PC-9 (cell line): ENCODE measurements at regions not wholly inside any gene's neighbourhood (a gene's known extent, or its start where the extent isn't known, plus 50 kb on each side); places are given as distances from the start of the nearest gene placed in this dataset. TPM values are rescaled to one million over a fixed set of nuclear protein-coding genes. Genes with fewer than 3 reads are reported as not detected.

ENCODE experiments used
- BruUV-seq: library from RNA; stranded (reverse); fragments of 400-500 nt; replicated peaks from 2 replicates; lab custom pipeline; 2021; lab: Mats Ljungman, UMichigan
- CTCF ChIA-PET: fragments of 300-600 bp; sonication (Branson Sonifier 250); formaldehyde crosslinking; loops from one replicate; lab custom pipeline; 2022; ENCODE audit warnings: antibody characterized with exemption; lab: Charles Lee
- POLR2A ChIA-PET: fragments of 300-600 bp; sonication (Branson Sonifier 250); formaldehyde crosslinking; loops from one replicate; lab custom pipeline; 2022; ENCODE audit warnings: antibody characterized with exemption; ENCODE audit not compliant: unreplicated experiment; lab: Charles Lee
- DNase-seq, 2 experiments: peaks; one replicate each; pipeline versions ENCODE4 v3.0.0 to v3.0.0-alpha.2; 2015 to 2022; ENCODE audit warnings: mixed read lengths in 1 of 2
- H2AFZ ChIP-seq: fragments of 200-600 bp; sonication (generic); 2 replicates; pipeline ENCODE4 v1.8.1; 2017; ENCODE audit warnings: antibody characterized with exemption
- H3F3A ChIP-seq: fragments of 200-600 bp; sonication (generic); 2 replicates; pipeline ENCODE4 v1.8.1; 2017; ENCODE audit warnings: antibody characterized with exemption, mild to moderate bottlenecking, low read depth; ENCODE audit not compliant: insufficient read depth
- H3K27ac ChIP-seq: fragments of 200-600 bp; sonication (generic); 2 replicates; pipeline ENCODE4 v1.6.1; 2016; ENCODE audit warnings: mixed run types
- H3K27me3 ChIP-seq: fragments of 200-600 bp; sonication (generic); 2 replicates; pipeline ENCODE4 v1.6.1; 2016; ENCODE audit warnings: low read depth, mixed run types; ENCODE audit not compliant: insufficient read depth
- H3K36me3 ChIP-seq: fragments of 200-600 bp; sonication (generic); 2 replicates; pipeline ENCODE4 v1.6.1; 2016; ENCODE audit warnings: low read depth, mixed run types
- H3K4me1 ChIP-seq: fragments of 200-600 bp; sonication (generic); replicated peaks from 2 replicates; pipeline ENCODE4 v1.6.1; 2016; ENCODE audit warnings: mixed run types; ENCODE audit not compliant: insufficient read depth
- H3K4me2 ChIP-seq: fragments of 200-600 bp; sonication (generic); 2 replicates; pipeline ENCODE4 v1.6.1; 2017; ENCODE audit warnings: mixed run types
- H3K4me3 ChIP-seq: fragments of 200-600 bp; sonication (generic); 2 replicates; pipeline ENCODE4 v1.6.1; 2016; ENCODE audit warnings: mixed run types
- H3K79me2 ChIP-seq: fragments of 200-600 bp; sonication (generic); 2 replicates; pipeline ENCODE4 v1.6.1; 2017; ENCODE audit warnings: low read depth, mixed run types
- H3K9me2 ChIP-seq: fragments of 200-600 bp; sonication (generic); 2 replicates; pipeline ENCODE4 v1.8.1; 2017; ENCODE audit warnings: mild to moderate bottlenecking; ENCODE audit not compliant: insufficient read depth
- H3K9me3 ChIP-seq: fragments of 200-600 bp; sonication (generic); 2 replicates; pipeline ENCODE4 v1.8.1; 2016; ENCODE audit warnings: low read depth; ENCODE audit not compliant: insufficient read depth
- H4K20me1 ChIP-seq: fragments of 200-600 bp; sonication (generic); 2 replicates; pipeline ENCODE4 v1.8.1; 2017; ENCODE audit not compliant: insufficient read depth
- EZH2 ChIP-seq: fragments of 200-600 bp; sonication (generic); IDR thresholded peaks from 2 replicates; pipeline ENCODE4 v1.8.0; 2017; ENCODE audit warnings: antibody characterized with exemption, low read depth
- intact Hi-C: fragments of 100-400 bp; cut with micrococcal nuclease; formaldehyde crosslinking; loops from one replicate; pipeline ENCODE4 v1.10.0; 2022; ENCODE audit not compliant: unreplicated experiment
- microRNA-seq: library from miRNA; unstranded; fragments of <30 nt; microRNA quantifications from one replicate; pipeline ENCODE4 v1.2.0, GENCODE V29; 2021; ENCODE audit warnings: borderline number of aligned reads, borderline replicate concordance
- TF ChIP-seq, protein P1 (sequence below): fragments of 200-600 bp; sonication (generic); conservative IDR thresholded peaks from 2 replicates; pipeline ENCODE4 v1.6.1; 2017; ENCODE audit warnings: mixed run types, antibody characterized with exemption, mild to moderate bottlenecking, moderate library complexity

DNA sequence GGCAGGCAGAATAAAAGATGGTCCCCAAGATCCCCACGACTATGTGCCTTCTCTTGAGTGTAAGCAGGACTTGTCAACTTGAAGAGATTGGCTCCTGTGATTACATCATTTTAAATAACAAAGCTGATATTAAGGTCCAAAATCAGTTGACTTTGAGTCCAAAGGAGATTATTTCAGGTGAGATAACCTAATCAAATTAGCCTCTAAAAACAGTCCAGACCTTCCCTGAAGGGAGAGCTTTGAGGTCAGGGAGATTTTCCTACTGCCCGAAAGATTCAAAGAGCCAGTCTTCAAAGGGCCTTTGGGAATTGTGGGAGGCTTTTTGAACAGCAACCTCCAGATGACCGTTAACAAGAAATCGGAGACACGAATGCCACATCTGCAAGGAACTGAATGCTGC lies 51.5 kb upstream of the NCAM2 start:
- no peak for TF ChIP-seq EZH2
- TF ChIP-seq, protein P1, sequence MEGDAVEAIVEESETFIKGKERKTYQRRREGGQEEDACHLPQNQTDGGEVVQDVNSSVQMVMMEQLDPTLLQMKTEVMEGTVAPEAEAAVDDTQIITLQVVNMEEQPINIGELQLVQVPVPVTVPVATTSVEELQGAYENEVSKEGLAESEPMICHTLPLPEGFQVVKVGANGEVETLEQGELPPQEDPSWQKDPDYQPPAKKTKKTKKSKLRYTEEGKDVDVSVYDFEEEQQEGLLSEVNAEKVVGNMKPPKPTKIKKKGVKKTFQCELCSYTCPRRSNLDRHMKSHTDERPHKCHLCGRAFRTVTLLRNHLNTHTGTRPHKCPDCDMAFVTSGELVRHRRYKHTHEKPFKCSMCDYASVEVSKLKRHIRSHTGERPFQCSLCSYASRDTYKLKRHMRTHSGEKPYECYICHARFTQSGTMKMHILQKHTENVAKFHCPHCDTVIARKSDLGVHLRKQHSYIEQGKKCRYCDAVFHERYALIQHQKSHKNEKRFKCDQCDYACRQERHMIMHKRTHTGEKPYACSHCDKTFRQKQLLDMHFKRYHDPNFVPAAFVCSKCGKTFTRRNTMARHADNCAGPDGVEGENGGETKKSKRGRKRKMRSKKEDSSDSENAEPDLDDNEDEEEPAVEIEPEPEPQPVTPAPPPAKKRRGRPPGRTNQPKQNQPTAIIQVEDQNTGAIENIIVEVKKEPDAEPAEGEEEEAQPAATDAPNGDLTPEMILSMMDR, result no peak
- Histone ChIP-seq H4K20me1 (no peaks in the 10 kb centered on the region), H2AFZ (no peak overlapping the region), H3K4me2 (no peak overlapping the region), H3K9me2 (no peaks in the 10 kb centered on the region), H3K27me3 (no peaks in the 10 kb centered on the region), H3K4me1 (no peaks in the 10 kb centered on the region), H3K9me3 (no peaks in the 10 kb centered on the region), H3F3A (no peaks in the 10 kb centered on the region), H3K79me2 (no peaks in the 10 kb centered on the region), H3K36me3 (no peaks in the 10 kb centered on the region), H3K4me3 (no peak overlapping the region), H3K27ac (no peak overlapping the region)
- ChIA-PET CTCF (no interaction called here), POLR2A (no interaction called here)
- BruUV-seq, result no TSS peak
- no peak for DNase-seq
- intact Hi-C loops, result no loop called here

Small RNAs in the stretch of these regions (microRNA-seq; reads per million reads assigned to microRNA genes)
- not detected for gene MIR548X
